ENCODE measurements at regions not wholly inside any gene's neighbourhood (a gene's known extent, or its start where the extent isn't known, plus 50 kb on each side); places are given as distances from the start of the nearest gene placed in this dataset.
A peak's percentile ranks its signal among the peaks of the same experiment; 100 is the strongest.

GRCh38 chr12:94033101-94033500 lies 115.3 kb upstream of the PLXNC1 start:
- no peak for DNase-seq

- DNase-seq: no peak
Measured at GRCh38 chr12:94033784-94034183, 114.6 kb upstream of the PLXNC1 start.

- DNase-seq: no peak
Measured at GRCh38 chr12:94037444-94037843, 110.9 kb upstream of the PLXNC1 start.

- no peak for DNase-seq
Measured at GRCh38 chr12:94038605-94039004, 109.8 kb upstream of the PLXNC1 start.

GRCh38 chr12:94039199-94039840 lies 109.1 kb upstream of the PLXNC1 start:
- no peak for DNase-seq

- no peak for DNase-seq
Measured at GRCh38 chr12:94039914-94040313, 108.5 kb upstream of the PLXNC1 start.

- no peak for DNase-seq
Measured at GRCh38 chr12:94041850-94042249, 106.5 kb upstream of the PLXNC1 start.

- DNase-seq: no peak
Measured at GRCh38 chr12:94042321-94042720, 106.1 kb upstream of the PLXNC1 start.

- peak; percentile 27 for DNase-seq
Measured at GRCh38 chr12:94046626-94047410, 101.6 kb upstream of the PLXNC1 start.

GRCh38 chr12:94047781-94048567 lies 100.4 kb upstream of the PLXNC1 start:
- DNase-seq: no peak

- peak; percentile 66 for DNase-seq
Measured at GRCh38 chr12:94048757-94049156, 99.6 kb upstream of the PLXNC1 start.

- DNase-seq: peak; percentile 87
Measured at GRCh38 chr12:94049718-94050117, 98.7 kb upstream of the PLXNC1 start.

- no peak for DNase-seq
Measured at GRCh38 chr12:94053676-94054075, 94.7 kb upstream of the PLXNC1 start.

- DNase-seq: no peak
Measured at GRCh38 chr12:94055528-94055927, 92.8 kb upstream of the PLXNC1 start.

- DNase-seq: no peak
Measured at GRCh38 chr12:94056419-94057158, 91.8 kb upstream of the PLXNC1 start.

- DNase-seq: no peak
Measured at GRCh38 chr12:94057262-94058151, 90.9 kb upstream of the PLXNC1 start.

GRCh38 chr12:94059394-94060368 lies 88.7 kb upstream of the PLXNC1 start:
- no peak for DNase-seq

GRCh38 chr12:94062194-94062593 lies 86.2 kb upstream of the PLXNC1 start:
- DNase-seq: no peak

GRCh38 chr12:94062796-94063635 lies 85.4 kb upstream of the PLXNC1 start:
- no peak for DNase-seq

GRCh38 chr12:94070520-94070919 lies 77.9 kb upstream of the PLXNC1 start:
- DNase-seq: no peak

All from OCI-M1 (cell line).